H9 (cell line): ENCODE measurements at regions not wholly inside any gene's neighbourhood (a gene's known extent, or its start where the extent isn't known, plus 50 kb on each side); places are given as distances from the start of the nearest gene placed in this dataset.

ENCODE experiments used
- DNase-seq: peaks from one replicate; pipeline ENCODE4 v3.0.0-alpha.2; 2017
- H2AFZ ChIP-seq: one replicate; pipeline ENCODE4 v1.6.1; 2013; ENCODE audit warnings: mild to moderate bottlenecking, low read length, control low read depth, moderate library complexity
- H2AK5ac ChIP-seq: 2 replicates; pipeline ENCODE4 v1.6.1; 2013; ENCODE audit warnings: low read length, control low read depth, mixed read lengths; ENCODE audit not compliant: insufficient read length
- H2BK120ac ChIP-seq: one replicate; pipeline ENCODE4 v1.6.1; 2013; ENCODE audit warnings: low read depth, mild to moderate bottlenecking, low read length, control low read depth, inconsistent platforms; ENCODE audit not compliant: poor library complexity, severe bottlenecking
- H2BK12ac ChIP-seq: 2 replicates; pipeline ENCODE4 v1.6.1; 2013; ENCODE audit warnings: low read length, control low read depth, mixed read lengths, low read depth; ENCODE audit not compliant: insufficient read length
- H2BK15ac ChIP-seq: 2 replicates; pipeline ENCODE4 v1.6.1; 2013; ENCODE audit warnings: low read depth, low read length, control low read depth
- H2BK20ac ChIP-seq: one replicate; pipeline ENCODE4 v1.6.1; 2013; ENCODE audit warnings: low read depth, mild to moderate bottlenecking, low read length, control low read depth, inconsistent platforms; ENCODE audit not compliant: poor library complexity, severe bottlenecking
- H2BK5ac ChIP-seq: 2 replicates; pipeline ENCODE4 v1.6.1; 2013; ENCODE audit warnings: low read length, control low read depth, mixed read lengths; ENCODE audit not compliant: insufficient read length
- H3K14ac ChIP-seq: 2 replicates; pipeline ENCODE4 v1.6.1; 2013; ENCODE audit warnings: low read length, control low read depth; ENCODE audit not compliant: insufficient read depth
- H3K18ac ChIP-seq: 2 replicates; pipeline ENCODE4 v1.6.1; 2013; ENCODE audit warnings: low read depth, mild to moderate bottlenecking, mixed read lengths, low read length, control low read depth; ENCODE audit not compliant: insufficient read length
- H3K23ac ChIP-seq: 2 replicates; pipeline ENCODE4 v1.6.1; 2013; ENCODE audit warnings: low read length, control low read depth, mixed read lengths, low read depth; ENCODE audit not compliant: insufficient read length
- H3K23me2 ChIP-seq: 2 replicates; pipeline ENCODE4 v1.6.1; 2013; ENCODE audit warnings: low read depth, mild to moderate bottlenecking, mixed read lengths, low read length, control low read depth; ENCODE audit not compliant: insufficient read length, poor library complexity, severe bottlenecking
- H3K27ac ChIP-seq: 2 replicates; pipeline ENCODE4 v1.5.1; 2013; ENCODE audit warnings: low read length, control low read depth, mixed read lengths, low read depth; ENCODE audit not compliant: insufficient read length
- H3K27me3 ChIP-seq: 2 replicates; pipeline ENCODE4 v1.6.1; 2013; ENCODE audit warnings: low read length, control low read depth, inconsistent platforms; ENCODE audit not compliant: insufficient read depth
- H3K4ac ChIP-seq: 2 replicates; pipeline ENCODE4 v1.6.1; 2013; ENCODE audit warnings: low read depth, mild to moderate bottlenecking, control low read depth, inconsistent platforms, low read length, moderate library complexity
- H3K4me1 ChIP-seq: 2 replicates; pipeline ENCODE4 v1.6.1; 2013; ENCODE audit warnings: low read length, control low read depth, inconsistent platforms; ENCODE audit not compliant: insufficient read depth
- H3K4me2 ChIP-seq: 2 replicates; pipeline ENCODE4 v1.6.1; 2013; ENCODE audit warnings: low read length, control low read depth, mixed read lengths; ENCODE audit not compliant: insufficient read length, insufficient read depth
- H3K56ac ChIP-seq: 2 replicates; pipeline ENCODE4 v1.6.1; 2013; ENCODE audit warnings: low read depth, mild to moderate bottlenecking, mixed read lengths, low read length, control low read depth; ENCODE audit not compliant: insufficient read length
- H3K79me1 ChIP-seq: 2 replicates; pipeline ENCODE4 v1.6.1; 2013; ENCODE audit warnings: low read depth, mild to moderate bottlenecking, moderate library complexity, low read length, control low read depth, inconsistent platforms; ENCODE audit not compliant: insufficient read depth, poor library complexity, severe bottlenecking
- H3K79me2 ChIP-seq: 2 replicates; pipeline ENCODE4 v1.6.1; 2013; ENCODE audit warnings: low read length, control low read depth, inconsistent platforms; ENCODE audit not compliant: insufficient read depth
- H3K9ac ChIP-seq: 2 replicates; pipeline ENCODE4 v1.6.1; 2013; ENCODE audit warnings: low read length, control low read depth, mixed read lengths; ENCODE audit not compliant: insufficient read length; ENCODE audit errors: extremely low read depth
- H3K9me3 ChIP-seq: one replicate; pipeline ENCODE4 v1.6.1; 2013; ENCODE audit warnings: low read depth, low read length, inconsistent platforms; ENCODE audit not compliant: control insufficient read depth
- H3T11ph ChIP-seq: one replicate; pipeline ENCODE4 v1.6.1; 2013; ENCODE audit warnings: mild to moderate bottlenecking, low read length, control low read depth, inconsistent platforms
- H4K20me1 ChIP-seq: one replicate; pipeline ENCODE4 v1.6.1; 2013; ENCODE audit not compliant: control insufficient read depth, insufficient read length, insufficient read depth
- H4K5ac ChIP-seq: 2 replicates; pipeline ENCODE4 v1.6.1; 2013; ENCODE audit warnings: low read depth, mild to moderate bottlenecking, mixed read lengths, low read length, control low read depth; ENCODE audit not compliant: insufficient read length
- H4K8ac ChIP-seq: replicated peaks from 2 replicates; pipeline ENCODE4 v1.6.1; 2013; ENCODE audit warnings: low read length, control low read depth, mixed read lengths, low read depth; ENCODE audit not compliant: insufficient read length
- H4K91ac ChIP-seq: 2 replicates; pipeline ENCODE4 v1.6.1; 2013; ENCODE audit warnings: low read depth, mild to moderate bottlenecking, moderate library complexity, mixed read lengths, low read length, control low read depth; ENCODE audit not compliant: insufficient read length
- H3K27ac Mint-ChIP-seq, 3 experiments: 2 replicates in 2 of 3; 3 replicates in 1 of 3; pipeline ENCODE4 v1.8.0; 2020 to 2021; ENCODE audit warnings: mixed read lengths in 3 of 3, mild to moderate bottlenecking in 1 of 3, moderate library complexity in 1 of 3
- H3K27me3 Mint-ChIP-seq: 2 replicates; pipeline ENCODE4 v1.8.0; 2021; ENCODE audit warnings: low read depth, mild to moderate bottlenecking, moderate library complexity, mixed read lengths
- H3K36me3 Mint-ChIP-seq, 3 experiments: 2 replicates in 2 of 3; 3 replicates in 1 of 3; pipeline ENCODE4 v1.8.0; 2020 to 2021; ENCODE audit warnings: low read depth in 3 of 3, mixed read lengths in 3 of 3; ENCODE audit not compliant: insufficient read depth in 1 of 3
- H3K4me1 Mint-ChIP-seq, 2 experiments: 2 replicates each; pipeline ENCODE4 v1.8.0; 2020; ENCODE audit warnings: mixed read lengths in 2 of 2
- H3K4me3 Mint-ChIP-seq, 2 experiments: 2 replicates in 1 of 2; 3 replicates in 1 of 2; pipeline ENCODE4 v1.8.0; 2020 to 2021; ENCODE audit warnings: mild to moderate bottlenecking in 2 of 2, mixed read lengths in 2 of 2, moderate library complexity in 1 of 2
- H3K9me3 Mint-ChIP-seq, 2 experiments: 2 replicates in 1 of 2; 3 replicates in 1 of 2; pipeline ENCODE4 v1.8.0; 2020; ENCODE audit warnings: mild to moderate bottlenecking in 2 of 2, mixed read lengths in 2 of 2, moderate library complexity in 1 of 2
- CTCF ChIP-seq: fragments of 200-600 bp; sonication (generic); conservative IDR thresholded peaks from 3 replicates; pipeline ENCODE4 v1.8.0; 2021; ENCODE audit warnings: antibody characterized with exemption, mild to moderate bottlenecking

DNA sequence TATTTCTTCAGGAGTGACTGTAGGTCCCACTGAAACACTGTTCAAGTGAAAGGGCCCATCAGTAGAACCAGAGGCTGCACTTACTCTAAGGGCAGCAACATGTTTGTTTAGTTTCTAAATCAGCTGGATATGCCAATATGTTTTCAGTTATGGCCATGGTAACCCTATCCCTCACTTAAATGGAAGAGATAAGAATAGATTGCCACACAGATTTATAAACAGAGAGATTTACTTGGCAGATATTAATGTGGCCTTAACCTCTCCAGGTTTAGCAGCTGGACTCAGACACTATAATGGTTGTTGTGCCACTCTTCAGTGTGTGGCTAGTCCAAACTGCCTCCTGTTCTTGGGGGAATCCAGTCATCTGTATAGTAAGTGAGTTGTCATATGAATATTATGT is 354.1 kb downstream of the TEX13C start:
- Histone ChIP-seq H3K79me1 (no peaks in the 10 kb centered on the region), H3K14ac (no peak overlapping the region), H3K23me2 (no peaks in the 10 kb centered on the region), H4K20me1 (no peaks in the 10 kb centered on the region), H2AK5ac (no peak overlapping the region), H3K4me1 (no peaks in the 10 kb centered on the region), H3T11ph (no peak overlapping the region), H4K91ac (no peak overlapping the region), H3K56ac (no peak overlapping the region), H2BK15ac (no peak overlapping the region), H3K4ac (no peak overlapping the region), H3K27me3 (no peaks in the 10 kb centered on the region), H4K8ac (no peak overlapping the region), H3K23ac (no peak overlapping the region), H2BK5ac (no peak overlapping the region), H3K9me3 (peaks cover 15% of the 10 kb centered on the region), H2BK120ac (no peak overlapping the region), H2BK20ac (no peak overlapping the region), H4K5ac (no peak overlapping the region), H2AFZ (no peak overlapping the region), H3K79me2 (no peaks in the 10 kb centered on the region), H3K9ac (no peak overlapping the region), H3K27ac (no peak overlapping the region), H2BK12ac (no peak overlapping the region), H3K4me2 (no peak overlapping the region), H3K18ac (no peak overlapping the region)
- Mint-ChIP-seq H3K4me3 (no peak overlapping the region), H3K36me3 (peaks cover 12 to 18% (median 18%) of the 10 kb centered on the region in 3 experiments; a peak in 6 of 7 replicates), H3K27ac (no peak overlapping the region), H3K27me3 (no peaks in the 10 kb centered on the region), H3K4me1 (peaks cover 0 to 12% of the 10 kb centered on the region in 2 experiments; a peak in 2 of 4 replicates), H3K9me3 (peaks cover 32 to 44% of the 10 kb centered on the region in 2 experiments)
- TF ChIP-seq CTCF, result no peak
- DNase-seq, result no peak
